ENCODE measurements at regions not wholly inside any gene's neighbourhood (a gene's known extent, or its start where the extent isn't known, plus 50 kb on each side); places are given as distances from the start of the nearest gene placed in this dataset.

DNA sequence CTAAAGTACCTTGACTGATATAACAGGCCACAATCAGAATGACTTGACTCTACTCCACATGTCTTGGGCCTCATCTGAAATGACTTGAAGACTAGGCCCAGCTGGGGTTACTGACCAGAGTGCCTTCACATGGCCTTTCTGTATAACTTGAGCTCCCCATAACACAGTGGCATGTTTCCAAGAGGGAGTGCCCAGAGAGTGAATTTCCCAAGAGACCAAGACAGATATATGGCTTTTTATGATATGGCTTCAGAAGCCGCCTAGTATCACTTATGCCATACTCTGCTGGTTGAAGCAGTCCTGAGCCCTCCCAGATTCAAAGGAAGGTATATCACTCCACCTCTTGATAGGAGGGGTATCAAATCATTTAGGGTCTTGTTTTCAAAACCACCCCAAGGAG is 357.5 kb upstream of the EEF2KMT start:
- TF ChIP-seq, protein P1, sequence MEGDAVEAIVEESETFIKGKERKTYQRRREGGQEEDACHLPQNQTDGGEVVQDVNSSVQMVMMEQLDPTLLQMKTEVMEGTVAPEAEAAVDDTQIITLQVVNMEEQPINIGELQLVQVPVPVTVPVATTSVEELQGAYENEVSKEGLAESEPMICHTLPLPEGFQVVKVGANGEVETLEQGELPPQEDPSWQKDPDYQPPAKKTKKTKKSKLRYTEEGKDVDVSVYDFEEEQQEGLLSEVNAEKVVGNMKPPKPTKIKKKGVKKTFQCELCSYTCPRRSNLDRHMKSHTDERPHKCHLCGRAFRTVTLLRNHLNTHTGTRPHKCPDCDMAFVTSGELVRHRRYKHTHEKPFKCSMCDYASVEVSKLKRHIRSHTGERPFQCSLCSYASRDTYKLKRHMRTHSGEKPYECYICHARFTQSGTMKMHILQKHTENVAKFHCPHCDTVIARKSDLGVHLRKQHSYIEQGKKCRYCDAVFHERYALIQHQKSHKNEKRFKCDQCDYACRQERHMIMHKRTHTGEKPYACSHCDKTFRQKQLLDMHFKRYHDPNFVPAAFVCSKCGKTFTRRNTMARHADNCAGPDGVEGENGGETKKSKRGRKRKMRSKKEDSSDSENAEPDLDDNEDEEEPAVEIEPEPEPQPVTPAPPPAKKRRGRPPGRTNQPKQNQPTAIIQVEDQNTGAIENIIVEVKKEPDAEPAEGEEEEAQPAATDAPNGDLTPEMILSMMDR (conservative IDR thresholded peaks at IDR 0.05; ENCODE audit: low read depth, low read length): no peak
- no peak for TF ChIP-seq EZH2 (IDR thresholded peaks at IDR 0.05; ENCODE audit: low read length, unreplicated experiment)
